ENCODE measurements at regions not wholly inside any gene's neighbourhood (a gene's known extent, or its start where the extent isn't known, plus 50 kb on each side); places are given as distances from the start of the nearest gene placed in this dataset.

- no peak for TF ChIP-seq EZH2 (IDR thresholded peaks at IDR 0.05; ENCODE audit: insufficient read depth, poor library complexity, severe bottlenecking)
- TF ChIP-seq EZH2phosphoT487 (IDR thresholded peaks at IDR 0.05; ENCODE audit: insufficient read depth, low read depth): no peak
Observed at GRCh38 chr3:134092208-134092701, 62.5 kb upstream of the SLCO2A1 start.

Data from GM23248 (cell line).